Erythroblast (primary cell): ENCODE measurements at regions not wholly inside any gene's neighbourhood (a gene's known extent, or its start where the extent isn't known, plus 50 kb on each side); places are given as distances from the start of the nearest gene placed in this dataset.

Source experiments
- GATA1 ChIP-seq: IDR thresholded peaks from 2 replicates; pipeline ENCODE4 v1.6.1; 2011; ENCODE audit warnings: low read depth, mild to moderate bottlenecking, control low read depth, low read length, moderate library complexity
- POLR2A ChIP-seq: IDR thresholded peaks from 2 replicates; pipeline ENCODE4 v1.6.1; 2011; ENCODE audit warnings: mild to moderate bottlenecking, low read length

DNA sequence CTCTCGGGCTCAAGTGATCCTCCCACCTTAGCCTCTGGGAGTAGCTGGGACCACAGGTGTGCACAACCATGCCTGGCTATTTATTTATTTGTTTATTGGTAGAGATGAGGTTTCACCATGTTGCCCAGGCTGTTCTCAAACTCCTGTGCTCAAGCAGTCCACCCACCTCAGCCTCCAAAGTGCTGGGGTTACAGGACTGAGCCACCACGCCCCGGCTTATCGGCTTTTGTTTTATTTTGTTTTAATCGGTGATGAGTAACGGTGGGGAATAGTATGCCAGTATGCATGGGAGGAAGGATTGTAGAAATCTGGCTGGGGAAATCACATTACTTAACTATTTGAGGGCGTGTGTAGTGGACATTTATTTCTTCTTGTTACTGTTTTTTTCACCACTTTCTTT lies 451.0 kb upstream of the GOLIM4 start:
- no peak for TF ChIP-seq POLR2A
- no peak for TF ChIP-seq GATA1
